Activated CD4-positive, alpha-beta T cell treated with anti-CD3 and anti-CD28 coated beads, Interleukin-2, amount 10 ng/mL, durations not matched to agents 24 days and 14 days (primary cell): ENCODE measurements at regions not wholly inside any gene's neighbourhood (a gene's known extent, or its start where the extent isn't known, plus 50 kb on each side); places are given as distances from the start of the nearest gene placed in this dataset.

Experiments used
- DNase-seq: peaks from one replicate; pipeline ENCODE4 v3.0.0; 2022
- H3K27ac Mint-ChIP-seq: one replicate; pipeline ENCODE4 v1.8.0; 2022; ENCODE audit warnings: mild to moderate bottlenecking, mixed read lengths
- H3K27me3 Mint-ChIP-seq: one replicate; pipeline ENCODE4 v1.8.0; 2022; ENCODE audit warnings: mixed read lengths
- H3K36me3 Mint-ChIP-seq: one replicate; pipeline ENCODE4 v1.8.0; 2022; ENCODE audit warnings: low read depth, mild to moderate bottlenecking, mixed read lengths
- H3K4me1 Mint-ChIP-seq: one replicate; pipeline ENCODE4 v1.8.0; 2021; ENCODE audit warnings: mixed read lengths
- H3K4me3 Mint-ChIP-seq: one replicate; pipeline ENCODE4 v1.8.0; 2022; ENCODE audit warnings: mild to moderate bottlenecking, moderate library complexity, mixed read lengths
- H3K9me3 Mint-ChIP-seq: one replicate; pipeline ENCODE4 v1.8.0; 2021; ENCODE audit warnings: mixed read lengths
- intact Hi-C: fragments of 100-400 bp; cut with micrococcal nuclease; formaldehyde crosslinking; loops from one replicate; pipeline ENCODE4 v1.15.1; 2023

DNA sequence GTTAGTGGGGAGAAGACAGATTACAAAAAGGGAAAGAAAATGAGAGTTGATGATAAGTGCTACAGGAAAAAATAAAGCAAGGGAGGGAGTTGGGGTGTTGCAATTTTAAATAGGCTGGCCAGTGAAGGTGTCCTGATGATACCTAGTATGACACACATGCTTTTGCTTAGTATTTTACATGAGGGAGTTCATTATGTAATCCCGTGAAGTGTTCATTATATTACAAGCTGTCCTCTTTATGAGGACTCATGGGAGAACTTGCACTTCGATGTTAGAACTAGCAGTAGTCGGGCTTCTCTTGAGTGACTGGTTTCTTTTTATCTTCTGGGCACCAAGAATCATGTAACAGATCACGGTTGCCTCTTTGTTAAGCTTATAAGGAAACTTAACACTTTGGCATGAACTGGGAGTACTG lies 102.3 kb upstream of the MTPN start:
- DNase-seq, result no peak
- Mint-ChIP-seq H3K9me3 (no peaks in the 10 kb centered on the region), H3K4me3 (no peak overlapping the region), H3K27ac (no peak overlapping the region), H3K4me1 (no peaks in the 10 kb centered on the region), H3K27me3 (no peaks in the 10 kb centered on the region), H3K36me3 (no peaks in the 10 kb centered on the region)
- intact Hi-C loops, result no loop called here

GRCh38 chr7:136079066-136079465 lies 101.9 kb upstream of the MTPN start:
- H3K36me3 Mint-ChIP-seq, result no peaks in the 10 kb centered on the region
- H3K27ac Mint-ChIP-seq, result no peak overlapping the region
- H3K4me1 Mint-ChIP-seq, result no peaks in the 10 kb centered on the region
- H3K9me3 Mint-ChIP-seq, result no peaks in the 10 kb centered on the region
- no peaks in the 10 kb centered on the region for H3K27me3 Mint-ChIP-seq
- H3K4me3 Mint-ChIP-seq, result no peak overlapping the region
- intact Hi-C loops, result no loop called here
- DNase-seq, result no peak

DNA sequence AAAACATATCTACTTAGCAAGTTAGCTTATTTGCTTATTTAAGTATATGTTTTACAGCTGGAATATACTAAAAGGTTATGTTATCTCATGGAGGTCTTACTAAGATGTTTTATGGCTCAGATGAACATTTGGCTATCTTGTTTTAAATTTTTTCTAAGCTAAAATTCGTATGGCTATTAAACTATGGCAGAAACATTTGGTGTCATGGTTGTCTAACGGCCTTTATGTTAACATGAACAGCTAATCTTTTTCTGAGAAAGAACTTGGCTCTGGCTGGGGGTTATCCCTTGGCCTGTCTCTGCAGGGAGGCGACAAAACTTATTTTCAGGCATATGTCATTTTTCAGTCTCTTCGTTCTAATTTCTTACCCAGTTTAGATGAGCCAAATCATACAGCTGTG lies 101.5 kb upstream of the MTPN start:
- no peak overlapping the region for H3K27ac Mint-ChIP-seq
- H3K36me3 Mint-ChIP-seq, result no peaks in the 10 kb centered on the region
- no peak overlapping the region for H3K4me3 Mint-ChIP-seq
- no peaks in the 10 kb centered on the region for H3K27me3 Mint-ChIP-seq
- H3K4me1 Mint-ChIP-seq, result no peaks in the 10 kb centered on the region
- H3K9me3 Mint-ChIP-seq, result no peaks in the 10 kb centered on the region
- no peak for DNase-seq
- intact Hi-C loops, result no loop called here

- Mint-ChIP-seq H3K27ac (no peak overlapping the region), H3K9me3 (no peaks in the 10 kb centered on the region), H3K4me3 (no peak overlapping the region), H3K27me3 (no peaks in the 10 kb centered on the region), H3K36me3 (no peaks in the 10 kb centered on the region), H3K4me1 (no peaks in the 10 kb centered on the region)
- intact Hi-C loops, result no loop called here
- no peak for DNase-seq
These were observed 99.8 kb upstream of the MTPN start for GRCh38 chr7:136076954-136077353.

- no peaks in the 10 kb centered on the region for H3K36me3 Mint-ChIP-seq
- DNase-seq, result no peak
- intact Hi-C loops, result no loop called here
- H3K4me3 Mint-ChIP-seq, result no peak overlapping the region
- no peaks in the 10 kb centered on the region for H3K4me1 Mint-ChIP-seq
- no peaks in the 10 kb centered on the region for H3K9me3 Mint-ChIP-seq
- H3K27me3 Mint-ChIP-seq, result no peaks in the 10 kb centered on the region
- H3K27ac Mint-ChIP-seq, result no peak overlapping the region
These were observed 97.7 kb upstream of the MTPN start for GRCh38 chr7:136074843-136075242.

- Mint-ChIP-seq H3K9me3 (no peaks in the 10 kb centered on the region), H3K36me3 (no peaks in the 10 kb centered on the region), H3K27ac (no peak overlapping the region), H3K4me1 (no peaks in the 10 kb centered on the region), H3K27me3 (no peaks in the 10 kb centered on the region), H3K4me3 (no peak overlapping the region)
- DNase-seq, result no peak
- intact Hi-C loops, result no loop called here
These were observed 95.3 kb upstream of the MTPN start for GRCh38 chr7:136072447-136072846.

- DNase-seq, result no peak
- no peak overlapping the region for H3K4me3 Mint-ChIP-seq
- H3K9me3 Mint-ChIP-seq, result peaks cover 3% of the 10 kb centered on the region
- H3K27ac Mint-ChIP-seq, result no peak overlapping the region
- no peaks in the 10 kb centered on the region for H3K4me1 Mint-ChIP-seq
- H3K36me3 Mint-ChIP-seq, result no peaks in the 10 kb centered on the region
- intact Hi-C loops, result no loop called here
- no peaks in the 10 kb centered on the region for H3K27me3 Mint-ChIP-seq
These were observed 93.8 kb upstream of the MTPN start for GRCh38 chr7:136070736-136071505.

GRCh38 chr7:136069840-136070529 lies 92.8 kb upstream of the MTPN start:
- intact Hi-C loops, result no loop called here
- Mint-ChIP-seq H3K36me3 (no peaks in the 10 kb centered on the region), H3K4me3 (no peak overlapping the region), H3K9me3 (peaks cover 4% of the 10 kb centered on the region), H3K27ac (no peak overlapping the region), H3K27me3 (no peaks in the 10 kb centered on the region), H3K4me1 (peaks cover 1% of the 10 kb centered on the region)
- DNase-seq, result no peak

- DNase-seq, result no peak
- no peaks in the 10 kb centered on the region for H3K27me3 Mint-ChIP-seq
- peaks cover 10% of the 10 kb centered on the region for H3K4me1 Mint-ChIP-seq
- intact Hi-C loops, result no loop called here
- no peaks in the 10 kb centered on the region for H3K36me3 Mint-ChIP-seq
- H3K9me3 Mint-ChIP-seq, result peaks cover 4% of the 10 kb centered on the region
- no peak overlapping the region for H3K4me3 Mint-ChIP-seq
- no peak overlapping the region for H3K27ac Mint-ChIP-seq
These were observed 90.1 kb upstream of the MTPN start for GRCh38 chr7:136067277-136067676.

- Mint-ChIP-seq H3K4me3 (no peak overlapping the region), H3K36me3 (no peaks in the 10 kb centered on the region), H3K27me3 (no peaks in the 10 kb centered on the region), H3K4me1 (peaks cover 10% of the 10 kb centered on the region), H3K9me3 (peaks cover 4% of the 10 kb centered on the region), H3K27ac (no peak overlapping the region)
- intact Hi-C loops, result no loop called here
- no peak for DNase-seq
These were observed 89.4 kb upstream of the MTPN start for GRCh38 chr7:136066304-136067143.

DNA sequence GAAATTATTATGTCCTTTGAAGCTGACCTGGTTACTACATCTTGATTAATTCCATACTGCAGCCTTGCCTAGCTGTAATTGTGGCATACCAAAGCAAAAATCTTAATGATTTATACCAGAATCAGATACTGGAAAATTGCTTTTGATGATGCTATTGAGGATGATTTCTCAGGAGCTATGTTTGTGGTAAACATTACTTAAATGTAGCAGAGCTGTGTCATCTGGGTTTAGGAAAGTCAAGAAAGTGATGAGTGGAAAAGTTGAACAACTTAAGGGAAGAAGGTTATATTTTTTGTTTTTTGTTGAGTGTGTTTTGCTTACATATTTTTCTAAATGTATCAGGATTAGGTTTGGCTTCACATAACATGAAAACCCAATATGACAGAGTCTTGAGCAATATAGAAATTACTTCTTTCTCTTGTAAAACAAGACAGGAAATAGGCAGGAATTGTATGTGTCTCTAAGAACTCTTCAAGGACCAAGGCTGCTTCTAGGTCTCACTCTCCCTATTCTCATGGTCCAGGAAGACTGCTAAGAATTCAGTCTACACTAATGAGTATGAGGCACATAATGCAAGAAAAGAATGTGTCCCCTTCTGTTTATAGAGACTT lies 87.6 kb upstream of the MTPN start:
- intact Hi-C loops, result loop anchor here (1.0 to 5.0 kb wide), 2 partner anchors 33 to 47 kb away; no protein-coding TSS in a partner anchor
- H3K4me1 Mint-ChIP-seq, result peaks cover 10% of the 10 kb centered on the region
- DNase-seq, result no peak
- no peaks in the 10 kb centered on the region for H3K36me3 Mint-ChIP-seq
- peaks cover 4% of the 10 kb centered on the region for H3K9me3 Mint-ChIP-seq
- no peak overlapping the region for H3K4me3 Mint-ChIP-seq
- H3K27me3 Mint-ChIP-seq, result no peaks in the 10 kb centered on the region
- H3K27ac Mint-ChIP-seq, result peak overlapping the region; percentile 18

DNA sequence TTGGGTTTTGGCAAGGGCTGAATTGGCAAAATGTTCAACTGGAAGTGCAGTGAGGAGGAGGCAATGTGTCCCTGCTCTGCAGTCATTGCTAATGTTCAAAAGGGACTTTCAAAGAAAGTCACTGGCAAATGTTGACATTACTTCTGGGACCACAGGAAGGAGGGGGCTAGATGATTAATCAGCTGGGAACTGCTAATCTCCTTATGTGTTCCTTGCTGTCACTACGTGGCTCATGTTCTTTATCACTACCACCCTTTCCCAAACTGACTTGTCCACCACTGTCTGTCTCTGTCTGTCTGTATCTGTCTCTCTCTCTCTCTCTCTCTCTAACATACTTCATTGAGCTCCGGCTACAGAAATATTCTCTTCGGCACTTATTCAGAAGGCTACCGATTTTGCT lies 86.9 kb upstream of the MTPN start:
- Mint-ChIP-seq H3K36me3 (no peaks in the 10 kb centered on the region), H3K4me1 (peaks cover 10% of the 10 kb centered on the region), H3K27ac (peak overlapping the region; percentile 18)

DNA sequence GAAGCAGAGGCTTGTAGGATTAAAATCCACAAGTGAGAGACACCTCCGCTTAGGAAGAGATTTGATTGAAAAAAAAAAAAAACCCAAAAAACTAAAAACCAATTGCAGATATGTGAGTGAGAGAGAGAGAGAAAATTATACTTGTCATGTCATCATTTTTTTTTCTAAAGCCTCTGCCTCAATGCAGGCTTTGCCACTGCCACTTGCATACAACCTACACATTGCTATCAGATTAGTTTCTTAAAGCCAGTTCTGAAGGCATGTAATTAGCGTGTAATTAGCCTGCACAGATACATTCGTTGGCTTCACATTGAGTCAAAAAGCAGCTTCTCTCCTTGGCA lies 86.1 kb upstream of the MTPN start:
- H3K27ac Mint-ChIP-seq, result no peak overlapping the region
- no peak overlapping the region for H3K4me3 Mint-ChIP-seq
- no peak for DNase-seq
- no peaks in the 10 kb centered on the region for H3K36me3 Mint-ChIP-seq
- peaks cover 10% of the 10 kb centered on the region for H3K4me1 Mint-ChIP-seq
- intact Hi-C loops, result loop anchor here (5.0 kb wide), 1 partner anchor 46 kb away; no protein-coding TSS in a partner anchor
- no peaks in the 10 kb centered on the region for H3K27me3 Mint-ChIP-seq
- H3K9me3 Mint-ChIP-seq, result peaks cover 4% of the 10 kb centered on the region

More for the DNA sequence above, 86.9 kb upstream of the MTPN start:
- H3K4me3 Mint-ChIP-seq, result no peak overlapping the region
- intact Hi-C loops, result loop anchor here (1.0 to 5.0 kb wide), 2 partner anchors 33 to 47 kb away; no protein-coding TSS in a partner anchor
- no peaks in the 10 kb centered on the region for H3K27me3 Mint-ChIP-seq
- DNase-seq, result peak; percentile 32
- H3K9me3 Mint-ChIP-seq, result peaks cover 4% of the 10 kb centered on the region
